H1 (cell line): ENCODE measurements at regions not wholly inside any gene's neighbourhood (a gene's known extent, or its start where the extent isn't known, plus 50 kb on each side); places are given as distances from the start of the nearest gene placed in this dataset.

Experiments used
- CTCF ChIA-PET: fragments of 300-600 bp; sonication (Branson Sonifier 250); formaldehyde crosslinking; loops from one replicate; lab custom pipeline; 2021; ENCODE audit not compliant: partially characterized antibody; lab: Charles Lee
- POLR2A ChIA-PET: fragments of 300-600 bp; sonication (Branson Sonifier 250); formaldehyde crosslinking; loops from one replicate; lab custom pipeline; 2021; ENCODE audit warnings: inconsistent platforms; ENCODE audit not compliant: partially characterized antibody; lab: Charles Lee
- DNase-seq, 2 experiments: peaks; one replicate each; pipeline versions ENCODE4 v3.0.0 to v3.0.0-alpha.2; 2010 to 2022; ENCODE audit warnings: low spot score in 2 of 2, low read depth in 1 of 2, mixed read lengths in 1 of 2
- FAIRE-seq: peaks from 2 replicates; lab custom pipeline; 2011; peaks lifted over from hg19 to GRCh38; lab: Jason Lieb, UNC
- H2AFZ ChIP-seq: 2 replicates; pipeline ENCODE4 v1.8.1; 2012; ENCODE audit warnings: low read length, inconsistent platforms
- H2AK5ac ChIP-seq: 2 replicates; pipeline ENCODE4 v1.6.1; 2013; ENCODE audit warnings: low read depth, low read length
- H2BK120ac ChIP-seq: replicated peaks from 2 replicates; pipeline ENCODE3; 2013; ENCODE audit warnings: low read depth, low read length, inconsistent platforms
- H2BK12ac ChIP-seq: 2 replicates; pipeline ENCODE4 v1.6.1; 2013; ENCODE audit warnings: low read depth, low read length
- H2BK15ac ChIP-seq: 2 replicates; pipeline ENCODE4 v1.6.1; 2013; ENCODE audit warnings: low read length
- H2BK20ac ChIP-seq: 2 replicates; pipeline ENCODE4 v1.6.1; 2013; ENCODE audit warnings: low read length
- H2BK5ac ChIP-seq: 2 replicates; pipeline ENCODE4 v1.6.1; 2013; ENCODE audit warnings: low read depth, low read length
- H3K14ac ChIP-seq: 2 replicates; pipeline ENCODE4 v1.6.1; 2013; ENCODE audit warnings: inconsistent platforms; ENCODE audit not compliant: insufficient read length
- H3K18ac ChIP-seq: 2 replicates; pipeline ENCODE4 v1.6.1; 2013; ENCODE audit warnings: low read length; ENCODE audit errors: extremely low read depth
- H3K23ac ChIP-seq: 2 replicates; pipeline ENCODE4 v1.6.1; 2013; ENCODE audit warnings: inconsistent platforms; ENCODE audit not compliant: insufficient read length
- H3K23me2 ChIP-seq: 2 replicates; pipeline ENCODE4 v1.6.1; 2013; ENCODE audit warnings: low read depth, low read length
- H3K27ac ChIP-seq: 2 replicates; pipeline ENCODE4 v1.6.1; 2011; ENCODE audit warnings: low read depth, low read length, inconsistent platforms
- H3K27me3 ChIP-seq, 4 experiments: replicated peaks in 1 of 4; 1 replicate in 1 of 4; 2 replicates in 3 of 4; pipeline versions ENCODE4 v1.6.1 to v1.8.1; 2011 to 2013; ENCODE audit warnings: low read length in 3 of 4, mild to moderate bottlenecking in 3 of 4, inconsistent platforms in 2 of 4, mixed read lengths in 2 of 4, moderate library complexity in 1 of 4; ENCODE audit not compliant: control insufficient read depth in 3 of 4, insufficient read depth in 3 of 4; ENCODE audit errors: extremely low read depth in 1 of 4
- H3K36me3 ChIP-seq, 4 experiments: 2 replicates each; pipeline versions ENCODE4 v1.6.1 to v1.8.1; 2011 to 2013; ENCODE audit warnings: mild to moderate bottlenecking in 4 of 4, low read length in 3 of 4, moderate library complexity in 2 of 4, control low read depth in 1 of 4, inconsistent platforms in 1 of 4; ENCODE audit not compliant: insufficient read depth in 4 of 4, control insufficient read depth in 2 of 4
- H3K4ac ChIP-seq: replicated peaks from 2 replicates; pipeline ENCODE3; 2013; ENCODE audit warnings: low read length, low read depth, mixed read lengths, inconsistent platforms; ENCODE audit not compliant: insufficient read length
- H3K4me1 ChIP-seq, 4 experiments: replicated peaks in 1 of 4; 1 replicate in 1 of 4; 2 replicates in 3 of 4; pipeline versions ENCODE4 v1.6.1 to v1.8.1; 2011 to 2013; ENCODE audit warnings: low read length in 3 of 4, inconsistent platforms in 2 of 4, mixed read lengths in 1 of 4; ENCODE audit not compliant: insufficient read depth in 4 of 4, control insufficient read depth in 3 of 4
- H3K4me2 ChIP-seq, 2 experiments: 2 replicates each; pipeline versions ENCODE4 v1.6.1 to v1.8.1; 2011 to 2013; ENCODE audit warnings: low read depth in 2 of 2, low read length in 2 of 2, control low read depth in 1 of 2, inconsistent platforms in 1 of 2, mild to moderate bottlenecking in 1 of 2; ENCODE audit not compliant: insufficient read depth in 1 of 2
- H3K4me3 ChIP-seq, 4 experiments: fragments of 200-600, 300-600 bp in 1 of 4; sonication (generic), shearing (Covaris generic), sonication (Bioruptor Twin) in 1 of 4; 2 replicates each; pipeline versions ENCODE4 v1.5.1 to v1.8.1; 2011 to 2016; ENCODE audit warnings: low read length in 4 of 4, low read depth in 3 of 4, control low read depth in 2 of 4, inconsistent platforms in 2 of 4, mild to moderate bottlenecking in 2 of 4, mixed read lengths in 1 of 4, moderate library complexity in 1 of 4; ENCODE audit not compliant: insufficient read depth in 2 of 4; ENCODE audit errors: extremely low read depth in 1 of 4
- H3K56ac ChIP-seq: replicated peaks from 2 replicates; pipeline ENCODE3; 2013; ENCODE audit warnings: low read depth, mild to moderate bottlenecking, mixed read lengths, low read length, inconsistent platforms; ENCODE audit not compliant: insufficient read length
- H3K79me1 ChIP-seq: 2 replicates; pipeline ENCODE4 v1.6.1; 2013; ENCODE audit warnings: low read depth, low read length, control low read depth
- H3K79me2 ChIP-seq, 2 experiments: 2 replicates each; pipeline versions ENCODE4 v1.6.1 to v1.8.1; 2012 to 2013; ENCODE audit warnings: low read length in 2 of 2, mild to moderate bottlenecking in 2 of 2, inconsistent platforms in 1 of 2; ENCODE audit not compliant: insufficient read depth in 2 of 2, control insufficient read depth in 1 of 2
- H3K9ac ChIP-seq, 4 experiments: replicated peaks in 1 of 4; 1 replicate in 1 of 4; 2 replicates in 3 of 4; pipeline versions ENCODE4 v1.6.1 to v1.8.1; 2011 to 2013; ENCODE audit warnings: low read depth in 3 of 4, low read length in 3 of 4, control low read depth in 2 of 4, mild to moderate bottlenecking in 2 of 4, moderate library complexity in 2 of 4, inconsistent platforms in 1 of 4; ENCODE audit errors: extremely low read depth in 1 of 4
- H3K9me3 ChIP-seq, 2 experiments: 2 replicates each; pipeline versions ENCODE4 v1.6.1 to v1.8.1; 2012 to 2013; ENCODE audit warnings: mild to moderate bottlenecking in 2 of 2, moderate library complexity in 2 of 2, control low read depth in 1 of 2, inconsistent platforms in 1 of 2, low read depth in 1 of 2, low read length in 1 of 2, mixed read lengths in 1 of 2; ENCODE audit not compliant: insufficient read depth in 2 of 2
- H4K20me1 ChIP-seq, 2 experiments: replicated peaks in 1 of 2; 2 replicates each; pipeline versions ENCODE3 to v1.8.1; 2011 to 2013; ENCODE audit warnings: inconsistent platforms in 2 of 2, low read length in 2 of 2, mild to moderate bottlenecking in 1 of 2; ENCODE audit not compliant: insufficient read depth in 2 of 2, control insufficient read depth in 1 of 2
- H4K5ac ChIP-seq: 2 replicates; pipeline ENCODE4 v1.6.1; 2013; ENCODE audit warnings: low read length, low read depth, mixed read lengths, inconsistent platforms; ENCODE audit not compliant: insufficient read length
- H4K8ac ChIP-seq: 2 replicates; pipeline ENCODE4 v1.8.0; 2013; ENCODE audit warnings: mild to moderate bottlenecking, moderate library complexity, low read length, inconsistent platforms; ENCODE audit not compliant: insufficient read depth; ENCODE audit errors: extremely low read depth
- H4K91ac ChIP-seq: replicated peaks from 2 replicates; pipeline ENCODE3; 2013; ENCODE audit warnings: low read length, mixed read lengths, inconsistent platforms; ENCODE audit not compliant: insufficient read length
- CBX8 ChIP-seq: fragments of 300-800, 300-1000 bp; sonication (generic); IDR thresholded peaks from 2 replicates; pipeline ENCODE4 v1.7.1; 2016; ENCODE audit warnings: low read depth, low read length, borderline replicate concordance
- GTF2F1 ChIP-seq: IDR thresholded peaks from 2 replicates; pipeline ENCODE4 v1.6.1; 2012; ENCODE audit warnings: low read depth, low read length, improper control_type of control experiment, borderline replicate concordance
- HDAC6 ChIP-seq: IDR thresholded peaks from one replicate; pipeline ENCODE4 v1.7.1; 2012; ENCODE audit warnings: low read depth, mild to moderate bottlenecking, inconsistent platforms, low read length, moderate library complexity
- KDM1A ChIP-seq: fragments of 200-600, 300-600 bp; sonication (generic); IDR thresholded peaks from 2 replicates; pipeline ENCODE4 v1.7.1; 2016; ENCODE audit warnings: mild to moderate bottlenecking, low read length, borderline replicate concordance
- PHF8 ChIP-seq: fragments of 200-600 bp; sonication (generic); conservative IDR thresholded peaks from 2 replicates; pipeline ENCODE4 v1.7.1; 2012; ENCODE audit warnings: low read depth, mild to moderate bottlenecking, inconsistent platforms, low read length, moderate library complexity
- POLR2A ChIP-seq, 2 experiments: IDR thresholded peaks; 1 replicate in 1 of 2; 2 replicates in 1 of 2; pipeline ENCODE4 v1.6.1; 2011; ENCODE audit warnings: low read depth in 2 of 2, low read length in 2 of 2, mild to moderate bottlenecking in 2 of 2; ENCODE audit errors: control extremely low read depth in 1 of 2
- SP4 ChIP-seq: IDR thresholded peaks from 2 replicates; pipeline ENCODE4 v1.6.1; 2012; ENCODE audit warnings: low read length, inconsistent platforms
- SRF ChIP-seq: IDR thresholded peaks from 2 replicates; pipeline ENCODE4 v1.6.1; 2011; ENCODE audit warnings: mild to moderate bottlenecking, low read depth, low read length, moderate library complexity
- TAF7 ChIP-seq: optimal IDR thresholded peaks from 2 replicates; pipeline ENCODE3; 2011; ENCODE audit warnings: low read depth, mild to moderate bottlenecking, inconsistent platforms, low read length, moderate library complexity, borderline replicate concordance
- TEAD4 ChIP-seq: IDR thresholded peaks from 2 replicates; pipeline ENCODE4 v1.6.1; 2012; ENCODE audit warnings: low read depth, low read length, inconsistent platforms, mixed read lengths
- YY1 ChIP-seq: IDR thresholded peaks from 2 replicates; pipeline ENCODE4 v1.6.1; 2011; ENCODE audit warnings: low read depth, mild to moderate bottlenecking, low read length
- WGBS, 2 experiments: shearing (Covaris generic) in 1 of 2; methylation state at CpG; one replicate each; pipeline versions ENCODE4 v1.1.6 to v1.1.7; 2013 to 2015; ENCODE audit warnings: low lambda C conversion rate in 2 of 2, mixed read lengths in 2 of 2, inconsistent platforms in 1 of 2, low coverage in 1 of 2, missing lambda C conversion rate in 1 of 2; ENCODE audit not compliant: insufficient replicate concordance in 2 of 2, insufficient coverage in 1 of 2, insufficient read length in 1 of 2; ENCODE audit errors: extremely low coverage in 1 of 2, missing lambda C conversion rate in 1 of 2; 5-methylcytosine and 5-hydroxymethylcytosine counted together

DNA sequence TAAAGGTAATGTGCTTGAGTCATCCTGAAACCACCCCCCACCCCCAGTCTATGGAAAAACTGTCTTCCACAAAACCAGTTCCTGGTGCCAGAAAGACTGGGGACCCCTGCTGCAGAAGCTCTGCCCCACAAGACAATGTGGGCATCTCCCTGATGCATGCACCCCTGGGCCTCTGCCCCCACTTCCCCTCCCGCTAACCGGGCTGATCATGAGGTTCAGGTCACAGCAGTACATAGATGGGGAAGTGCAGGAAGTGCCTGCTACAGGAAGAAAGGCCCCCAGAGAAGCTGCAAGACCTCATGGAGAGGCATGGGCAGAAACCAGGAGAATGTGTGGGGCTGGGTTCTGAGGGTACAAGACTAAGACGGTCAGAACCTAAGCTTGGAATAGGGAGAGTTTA, 243.4 kb upstream of the ID2 start:
- Histone ChIP-seq H3K27me3 (no peaks in the 10 kb centered on the region), H3K4ac (no peak overlapping the region), H4K20me1 (no peaks in the 10 kb centered on the region), H3K4me1 (peaks cover 0 to 3% (median 0%) of the 10 kb centered on the region in 4 experiments; a peak in 1 of 7 replicates), H3K56ac (no peak overlapping the region), H2BK15ac (no peak overlapping the region), H3K9me3 (peaks cover 5 to 6% of the 10 kb centered on the region in 2 experiments; a peak in 1 of 4 replicates), H3K9ac (no peak overlapping the region), H2BK20ac (no peak overlapping the region), H3K4me3 (no peak overlapping the region), H3K18ac (no peak overlapping the region), H2AK5ac (no peak overlapping the region), H3K14ac (no peak overlapping the region), H3K79me1 (no peaks in the 10 kb centered on the region), H4K91ac (no peak overlapping the region), H2BK120ac (no peak overlapping the region), H2AFZ (no peak overlapping the region), H3K36me3 (no peaks in the 10 kb centered on the region), H3K79me2 (no peaks in the 10 kb centered on the region), H3K4me2 (no peak overlapping the region), H2BK5ac (no peak overlapping the region), H3K27ac (no peak overlapping the region), H4K5ac (no peak overlapping the region), H3K23me2 (no peaks in the 10 kb centered on the region), H2BK12ac (no peak overlapping the region), H4K8ac (no peak overlapping the region), H3K23ac (no peak overlapping the region)
- DNase-seq (no peak), FAIRE-seq (no peak)
- ChIA-PET POLR2A (no interaction called here), CTCF (interaction anchor here (0.9 kb wide), 1 partner anchor 39 kb away, joined by 4 read pairs; no protein-coding TSS in a partner anchor)
- 98% methylated on average over 3 of the region's 3 CpGs; no CpG with 5 or more reads in 1 of the 2 experiments for WGBS, 2 experiments
- TF ChIP-seq CBX8 = no peak
- no peak for TF ChIP-seq POLR2A (IDR thresholded peaks at IDR 0.05; ENCODE audit: control extremely low read depth in 1 of 2, low read depth in 2 of 2, low read length in 2 of 2)
- no peak for TF ChIP-seq SP4
- TF ChIP-seq TEAD4 = no peak
- TF ChIP-seq TAF7 = no peak
- TF ChIP-seq GTF2F1 = no peak
- no peak for TF ChIP-seq YY1
- TF ChIP-seq SRF = no peak
- no peak for TF ChIP-seq PHF8
- no peak for TF ChIP-seq HDAC6
- TF ChIP-seq KDM1A = no peak
